IPS DF 4.7 (cell line): ENCODE measurements at regions not wholly inside any gene's neighbourhood (a gene's known extent, or its start where the extent isn't known, plus 50 kb on each side); places are given as distances from the start of the nearest gene placed in this dataset.
"Not testable (repeated sequence)": the region's sequence is repeated elsewhere in the genome, so short reads cannot be mapped to it uniquely, and the experiment has no call there.

ENCODE experiments used
- DNase-seq: peaks from one replicate; pipeline ENCODE4 v3.0.0-alpha.2; 2013; ENCODE audit warnings: low spot score; ENCODE audit errors: extremely low read depth

DNA sequence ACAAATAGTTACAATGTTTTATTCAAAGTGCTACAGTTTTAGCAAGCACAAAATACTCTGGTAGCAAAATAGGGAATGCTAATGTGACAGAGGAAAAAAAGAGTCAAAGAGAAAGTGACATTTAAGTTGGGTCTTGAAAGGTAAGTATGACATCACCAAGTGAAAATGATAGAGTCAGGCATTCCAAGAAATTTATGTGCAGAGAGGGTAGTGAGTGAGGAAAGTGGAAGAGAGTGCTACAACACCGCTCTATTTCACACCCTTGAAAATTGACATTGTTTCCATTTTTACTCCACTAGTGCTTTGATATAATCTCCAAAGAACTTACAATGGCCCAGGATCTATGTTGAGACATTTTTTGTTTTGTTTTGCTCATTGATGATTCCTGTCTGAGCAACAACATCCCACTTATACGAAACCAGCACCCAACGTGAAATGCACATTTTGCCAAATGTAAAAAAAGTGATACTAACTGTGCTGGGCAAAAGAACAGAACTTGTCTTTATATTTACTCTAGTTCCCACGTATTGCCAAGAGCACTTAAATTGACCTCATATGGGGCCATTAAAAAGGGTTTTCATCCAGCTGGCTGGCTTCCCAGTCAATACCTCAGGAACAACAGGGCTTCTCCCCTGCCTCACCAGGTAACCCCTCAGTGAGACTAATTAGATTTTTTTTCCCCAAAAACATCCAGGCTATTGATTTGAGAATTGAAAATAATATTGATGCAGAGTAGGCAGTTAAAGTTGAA lies 206.3 kb upstream of the NR5A2 start:
- DNase-seq: no peak

GRCh38 chr1:199832451-199832850 lies 195.1 kb upstream of the NR5A2 start:
- DNase-seq: no peak

- DNase-seq: no peak
Measured at GRCh38 chr1:199834711-199835110, 192.8 kb upstream of the NR5A2 start.

DNA sequence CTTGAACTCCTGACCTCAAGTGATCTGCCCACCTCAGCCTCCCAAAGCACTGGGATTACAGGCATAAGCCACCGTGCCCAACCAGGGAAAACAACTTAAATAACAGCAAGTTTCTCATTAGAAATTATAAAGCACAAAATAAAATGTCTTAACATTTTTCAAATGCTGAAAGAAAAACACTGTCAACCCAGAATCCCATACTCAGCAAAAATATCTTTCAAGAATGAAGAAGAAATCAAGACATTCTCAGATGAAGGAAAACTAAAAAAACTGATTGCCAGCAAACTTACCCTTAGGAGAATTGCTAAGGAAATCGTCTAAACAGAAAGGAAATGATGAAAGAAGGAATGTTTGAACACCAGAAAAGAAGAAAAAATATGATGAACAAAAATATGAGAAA lies 191.1 kb upstream of the NR5A2 start:
- no peak for DNase-seq

- DNase-seq: no peak
Measured at GRCh38 chr1:199837321-199837720, 190.2 kb upstream of the NR5A2 start.

DNA sequence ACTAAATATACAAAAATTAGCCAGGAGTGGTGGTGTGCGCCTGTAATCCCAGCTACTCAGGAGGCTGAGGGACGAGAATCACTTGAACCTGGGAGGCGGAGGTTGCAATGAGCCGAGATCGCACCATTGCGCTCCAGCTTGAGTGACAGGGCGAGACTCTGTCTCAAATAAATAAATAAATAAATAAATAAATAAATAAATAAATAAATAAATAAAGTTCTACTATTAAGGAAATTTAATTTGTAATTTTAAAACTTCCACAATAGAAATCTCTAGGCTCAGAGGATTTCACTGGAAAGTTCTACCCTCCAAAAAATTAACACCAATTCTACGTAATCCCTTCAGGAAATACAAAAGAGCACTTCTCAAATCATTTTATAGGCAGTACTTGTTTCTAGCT lies 187.9 kb upstream of the NR5A2 start:
- DNase-seq: not testable (repeated sequence)

GRCh38 chr1:199843096-199843495 lies 184.4 kb upstream of the NR5A2 start:
- not testable (repeated sequence) for DNase-seq

- no peak for DNase-seq
Measured at GRCh38 chr1:199843861-199844260, 183.6 kb upstream of the NR5A2 start.

DNA sequence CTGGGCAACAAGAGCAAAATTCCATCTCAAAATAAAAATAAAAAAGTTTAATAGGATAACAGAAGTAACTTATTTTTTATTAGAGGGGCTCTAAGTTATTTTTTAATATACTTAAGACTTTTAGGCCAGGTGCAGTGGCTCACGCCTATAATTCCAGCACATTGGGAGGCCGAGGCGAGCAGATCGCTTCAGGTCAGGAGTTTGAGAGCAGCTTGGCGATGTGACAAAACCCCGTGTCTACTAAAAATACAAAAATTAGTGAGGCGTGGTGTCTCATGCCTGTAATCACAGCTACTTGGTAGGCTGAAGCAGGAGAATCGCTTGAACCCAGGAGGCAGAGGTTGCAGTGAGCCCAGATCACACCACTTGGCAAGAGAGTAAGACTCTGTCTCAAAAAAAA lies 180.5 kb upstream of the NR5A2 start:
- DNase-seq: no peak

GRCh38 chr1:199851439-199852140 lies 175.9 kb upstream of the NR5A2 start:
- no peak for DNase-seq

DNA sequence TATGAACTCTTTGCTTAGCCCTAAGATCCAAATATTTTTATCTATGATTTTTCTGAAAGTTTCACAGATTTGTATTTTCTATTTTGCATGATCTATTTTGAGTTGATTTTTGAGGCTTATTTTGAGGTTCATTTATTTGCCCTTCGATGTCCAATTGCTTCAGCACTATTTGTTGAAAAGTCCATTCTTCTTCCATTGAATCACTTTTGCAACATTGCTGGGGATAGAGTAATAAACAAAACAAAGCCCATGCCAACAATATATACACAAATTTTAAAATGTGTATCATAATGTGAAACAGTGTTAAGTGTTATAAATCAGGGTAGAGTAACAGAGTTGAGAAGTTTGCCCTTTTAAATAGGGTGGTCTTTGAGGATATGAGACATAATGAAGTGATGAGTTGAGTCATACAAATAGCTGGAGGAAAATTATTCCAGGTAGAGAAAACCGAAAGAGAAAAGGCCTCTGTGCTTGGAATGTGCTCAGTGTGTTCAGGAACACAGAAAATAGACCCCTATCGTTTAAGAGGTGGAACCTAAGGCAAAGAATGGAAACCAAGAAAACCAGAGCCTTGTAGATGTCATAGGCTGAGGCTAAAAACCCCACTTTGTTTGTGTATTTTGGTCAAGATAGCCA lies 172.7 kb upstream of the NR5A2 start:
- DNase-seq: no peak

GRCh38 chr1:199855580-199855979 lies 171.9 kb upstream of the NR5A2 start:
- DNase-seq: no peak

DNA sequence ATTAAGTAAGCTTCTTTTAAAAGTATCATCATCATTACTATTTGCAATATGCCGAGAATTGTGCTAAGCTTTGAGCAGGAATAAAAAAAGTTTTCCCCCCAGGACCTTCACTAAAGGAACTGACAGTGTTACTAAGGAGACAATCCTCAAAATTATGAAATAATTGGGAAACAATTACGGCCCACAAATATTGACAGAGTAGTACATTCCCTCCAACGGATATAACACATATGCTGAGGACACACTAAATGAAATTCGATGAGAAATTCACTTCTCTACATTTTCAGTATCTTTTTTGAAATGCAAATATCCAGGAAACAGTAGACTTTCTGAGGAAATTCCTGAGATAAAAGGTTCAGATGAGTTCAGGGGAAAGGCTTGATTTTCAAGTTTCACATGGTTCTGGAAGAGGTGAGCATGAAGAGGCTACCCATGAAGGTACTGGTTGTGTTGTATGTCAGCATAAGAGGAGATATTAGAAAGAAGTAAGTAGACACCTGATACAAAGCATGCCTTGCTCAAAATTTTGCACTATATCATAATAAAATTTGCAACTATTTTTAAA lies 171.2 kb upstream of the NR5A2 start:
- DNase-seq: no peak

DNA sequence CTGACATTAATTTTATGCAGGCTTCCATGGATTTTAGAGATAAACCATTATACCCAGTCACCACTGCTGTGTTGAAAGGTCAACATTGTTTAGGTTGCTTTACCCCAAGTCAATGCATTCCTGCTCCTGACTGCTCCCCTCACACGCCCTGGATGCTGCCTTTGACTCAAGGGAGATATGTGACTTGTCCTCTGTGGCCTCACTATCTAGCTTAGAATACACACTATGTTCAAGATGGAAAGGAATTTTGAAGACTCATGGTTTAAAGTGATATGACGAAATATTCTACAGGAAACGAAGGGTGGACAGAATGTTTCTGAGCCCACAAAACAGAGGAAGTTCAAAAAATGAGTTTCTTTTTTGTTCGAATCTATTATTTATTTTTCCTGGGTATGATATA lies 170.4 kb upstream of the NR5A2 start:
- DNase-seq: no peak

- no peak for DNase-seq
Measured at GRCh38 chr1:199857516-199857915, 170.0 kb upstream of the NR5A2 start.

GRCh38 chr1:199858171-199858570 lies 169.3 kb upstream of the NR5A2 start:
- DNase-seq: no peak

DNA sequence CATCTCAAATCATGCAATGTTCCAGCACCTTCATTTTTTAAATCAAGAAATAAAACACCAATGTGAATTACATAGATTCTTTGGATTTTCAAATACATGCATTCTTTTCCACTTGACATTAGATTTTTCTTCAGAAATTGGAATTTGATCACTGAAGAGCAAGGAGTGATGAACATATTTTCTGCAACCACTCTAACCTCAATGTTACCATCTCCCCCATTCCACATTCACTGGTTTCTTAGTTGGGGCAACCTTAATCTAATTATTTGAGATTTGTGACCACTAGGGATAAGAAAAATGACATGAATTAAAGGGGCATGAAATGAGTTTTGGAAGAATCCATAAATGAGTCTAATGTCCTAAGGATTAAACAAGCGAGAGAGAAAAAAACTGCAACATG lies 168.7 kb upstream of the NR5A2 start:
- no peak for DNase-seq

GRCh38 chr1:199859491-199859933 lies 168.0 kb upstream of the NR5A2 start:
- no peak for DNase-seq

- no peak for DNase-seq
Measured at GRCh38 chr1:199861020-199861795, 166.3 kb upstream of the NR5A2 start.

- DNase-seq: no peak
Measured at GRCh38 chr1:199862047-199862446, 165.5 kb upstream of the NR5A2 start.

GRCh38 chr1:199866210-199866617 lies 161.3 kb upstream of the NR5A2 start:
- DNase-seq: no peak
